ENCODE measurements at regions not wholly inside any gene's neighbourhood (a gene's known extent, or its start where the extent isn't known, plus 50 kb on each side); places are given as distances from the start of the nearest gene placed in this dataset.

- TF ChIP-seq CTCF (IDR thresholded peaks at IDR 0.05; ENCODE audit: insufficient read depth, missing control alignments) = no peak
- FAIRE-seq (no peak), DNase-seq (ENCODE audit: insufficient read length, low spot score) (no peak)
Observed at GRCh38 chr16:54690710-54691109, 240.0 kb upstream of the IRX5 start.

- FAIRE-seq = no peak
- TF ChIP-seq CTCF (IDR thresholded peaks at IDR 0.05; ENCODE audit: insufficient read depth, missing control alignments) = no peak
Observed at GRCh38 chr16:54690306-54690705, 240.4 kb upstream of the IRX5 start.

DNA sequence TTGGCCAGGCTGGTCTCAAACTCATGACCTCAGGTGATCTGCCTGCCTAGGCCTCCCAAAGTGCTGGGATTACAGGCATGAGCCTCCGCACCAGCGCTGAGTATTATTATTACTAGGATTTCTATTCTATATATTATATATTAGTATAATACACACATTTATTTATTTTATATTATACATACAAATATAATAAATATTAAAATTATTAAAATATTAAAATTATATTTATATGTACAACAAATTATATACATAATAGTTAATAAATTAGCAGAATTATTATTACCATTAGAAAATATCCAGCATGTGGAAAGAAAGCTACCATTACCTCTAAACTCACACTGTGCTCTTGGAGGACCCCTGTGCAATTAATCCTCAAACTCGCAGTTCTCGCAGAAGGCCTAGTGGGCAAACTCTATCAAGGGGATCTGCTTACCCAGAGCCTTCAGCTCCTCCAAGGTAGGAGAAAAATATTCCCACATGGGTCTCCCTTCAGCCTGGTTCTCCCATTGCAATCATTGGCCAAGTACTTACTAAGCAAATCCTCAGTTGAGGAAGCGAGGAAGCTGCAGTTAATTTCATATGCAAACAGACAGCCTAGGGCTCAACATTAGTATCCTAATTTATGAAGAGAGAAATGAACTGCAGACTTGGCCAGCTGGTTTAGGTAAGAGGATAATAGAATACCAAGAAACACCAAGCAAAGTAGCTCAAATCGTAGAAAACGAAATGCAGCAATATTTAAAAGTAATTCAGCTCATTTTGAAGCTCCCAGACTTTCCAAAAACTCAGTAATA, 241.4 kb upstream of the IRX5 start:
- FAIRE-seq = no peak
- TF ChIP-seq CTCF (IDR thresholded peaks at IDR 0.05; ENCODE audit: insufficient read depth, missing control alignments) = no peak

More at GRCh38 chr16:54690306-54690705, 240.4 kb upstream of the IRX5 start:
- no peak for DNase-seq (ENCODE audit: insufficient read length, low spot score)

GRCh38 chr16:54688339-54688738, 242.3 kb upstream of the IRX5 start:
- no peak for FAIRE-seq
- TF ChIP-seq CTCF (IDR thresholded peaks at IDR 0.05; ENCODE audit: insufficient read depth, missing control alignments) = no peak
- no peak for DNase-seq (ENCODE audit: insufficient read length, low spot score)

More for the DNA sequence above, 241.4 kb upstream of the IRX5 start:
- DNase-seq (ENCODE audit: insufficient read length, low spot score) = no peak

DNA sequence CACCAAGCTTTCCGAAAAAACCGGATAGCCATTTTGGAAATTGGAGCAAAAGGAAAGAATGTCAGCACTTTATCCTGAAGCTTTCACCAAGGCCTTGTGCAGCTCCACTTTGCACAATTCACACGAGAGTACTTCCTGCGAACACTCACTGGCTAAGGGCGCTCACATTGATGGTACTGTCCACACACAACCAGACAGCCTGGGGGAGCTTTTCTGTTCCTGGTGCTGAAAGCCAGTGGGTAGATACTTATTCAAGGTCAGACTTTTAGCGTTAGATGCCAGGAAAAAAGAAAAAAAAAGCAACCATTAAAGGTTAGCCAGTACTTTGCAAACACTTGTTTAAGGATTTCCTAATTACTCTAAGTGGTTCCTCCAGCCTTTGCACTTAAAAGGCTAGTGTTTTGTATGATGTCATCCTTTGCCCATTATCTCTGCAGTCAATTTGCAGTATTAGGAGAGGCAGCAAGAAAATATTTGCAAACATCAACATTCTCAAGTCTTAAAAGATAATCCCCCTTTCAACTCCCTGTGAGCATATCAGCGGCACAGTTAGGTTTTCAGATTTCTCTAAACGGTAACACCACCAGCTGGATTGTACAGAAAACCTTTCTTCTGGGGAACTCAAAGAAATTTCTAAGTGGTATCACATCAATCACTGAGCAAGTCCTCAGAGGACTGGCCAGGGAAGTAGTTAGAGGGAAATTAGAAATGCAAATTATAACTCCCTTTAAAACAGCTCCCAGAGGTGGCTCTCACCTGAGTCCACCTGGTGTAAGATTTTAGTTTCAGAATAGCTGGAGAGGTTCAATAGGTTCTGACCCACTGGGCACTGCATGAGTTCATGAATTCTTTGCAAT, 243.4 kb upstream of the IRX5 start:
- TF ChIP-seq CTCF (IDR thresholded peaks at IDR 0.05; ENCODE audit: insufficient read depth, missing control alignments) = no peak
- DNase-seq (ENCODE audit: insufficient read length, low spot score) (no peak), FAIRE-seq (no peak)

DNA sequence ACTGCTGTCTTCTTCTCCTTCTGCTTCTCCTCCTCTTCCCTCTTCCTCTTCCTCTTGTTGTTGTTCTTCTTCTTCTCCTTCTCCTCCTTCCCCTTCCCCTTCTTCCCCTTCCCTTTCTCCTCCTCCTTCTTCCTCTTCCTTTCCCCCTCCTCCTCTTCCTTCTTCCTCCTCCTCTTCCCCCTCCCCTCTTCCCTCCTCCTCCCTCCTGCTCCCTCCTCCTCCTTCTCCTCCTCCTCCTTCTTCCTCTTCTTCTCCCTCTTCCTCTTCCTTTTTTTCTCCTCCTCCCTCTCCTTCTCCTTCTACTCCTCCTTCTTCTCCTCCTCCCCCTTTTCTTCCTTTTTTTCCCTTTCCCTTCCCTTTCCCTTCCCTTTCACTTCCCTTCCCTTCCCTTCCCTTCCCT, 245.0 kb upstream of the IRX5 start:
- no peak for TF ChIP-seq CTCF (IDR thresholded peaks at IDR 0.05; ENCODE audit: insufficient read depth, missing control alignments)
- no peak for DNase-seq (ENCODE audit: insufficient read length, low spot score)
- FAIRE-seq = no peak
